ENCODE measurements at regions not wholly inside any gene's neighbourhood (a gene's known extent, or its start where the extent isn't known, plus 50 kb on each side); places are given as distances from the start of the nearest gene placed in this dataset.
A peak's percentile ranks its signal among the peaks of the same experiment; 100 is the strongest.

GRCh38 chr6:15026832-15027231 lies 219.0 kb upstream of the JARID2 start (continued):
- peak; percentile 57; the same call in 1 of the 2 replicates for TF ChIP-seq HMG20A (CRISPR knock-in tag; IDR thresholded peaks at IDR 0.05; ENCODE audit: borderline replicate concordance)
- TF ChIP-seq KLF16 (CRISPR knock-in tag; IDR thresholded peaks at IDR 0.05): peak in 1 of 2 experiments; percentile 47; a peak in 1 of 4 replicates
- TF ChIP-seq, protein P1, sequence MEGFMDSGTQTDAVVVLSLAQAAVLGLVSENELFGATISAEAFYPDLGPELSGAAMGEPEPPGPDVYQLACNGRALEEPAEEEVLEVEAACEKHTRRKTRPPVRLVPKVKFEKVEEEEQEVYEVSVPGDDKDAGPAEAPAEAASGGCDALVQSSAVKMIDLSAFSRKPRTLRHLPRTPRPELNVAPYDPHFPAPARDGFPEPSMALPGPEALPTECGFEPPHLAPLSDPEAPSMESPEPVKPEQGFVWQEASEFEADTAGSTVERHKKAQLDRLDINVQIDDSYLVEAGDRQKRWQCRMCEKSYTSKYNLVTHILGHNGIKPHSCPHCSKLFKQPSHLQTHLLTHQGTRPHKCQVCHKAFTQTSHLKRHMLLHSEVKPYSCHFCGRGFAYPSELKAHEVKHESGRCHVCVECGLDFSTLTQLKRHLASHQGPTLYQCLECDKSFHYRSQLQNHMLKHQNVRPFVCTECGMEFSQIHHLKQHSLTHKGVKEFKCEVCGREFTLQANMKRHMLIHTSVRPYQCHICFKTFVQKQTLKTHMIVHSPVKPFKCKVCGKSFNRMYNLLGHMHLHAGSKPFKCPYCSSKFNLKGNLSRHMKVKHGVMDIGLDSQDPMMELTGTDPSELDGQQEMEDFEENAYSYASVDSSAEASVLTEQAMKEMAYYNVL (CRISPR knock-in tag; IDR thresholded peaks at IDR 0.05; ENCODE audit: borderline replicate concordance): peak; percentile 55; the same call in 1 of the 2 replicates
- TF ChIP-seq CBX5 (CRISPR knock-in tag; IDR thresholded peaks at IDR 0.05; ENCODE audit: borderline replicate concordance): peak; percentile 32; the same call in 1 of the 2 replicates
- no peak for TF ChIP-seq KDM6A (CRISPR knock-in tag; IDR thresholded peaks at IDR 0.05; ENCODE audit: low read depth)
- TF ChIP-seq, protein P2, sequence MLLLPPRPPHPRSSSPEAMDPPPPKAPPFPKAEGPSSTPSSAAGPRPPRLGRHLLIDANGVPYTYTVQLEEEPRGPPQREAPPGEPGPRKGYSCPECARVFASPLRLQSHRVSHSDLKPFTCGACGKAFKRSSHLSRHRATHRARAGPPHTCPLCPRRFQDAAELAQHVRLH (CRISPR knock-in tag; IDR thresholded peaks at IDR 0.05; ENCODE audit: borderline replicate concordance, low read depth): peak; percentile 28; the same call in 1 of the 2 replicates
- TF ChIP-seq ZNF644 (CRISPR knock-in tag; IDR thresholded peaks at IDR 0.05; ENCODE audit: low read depth): peak; percentile 70; the same call in 1 of the 2 replicates
- TF ChIP-seq PATZ1 (CRISPR knock-in tag; IDR thresholded peaks at IDR 0.05): no peak
- TF ChIP-seq POGZ (CRISPR knock-in tag; IDR thresholded peaks at IDR 0.05): peak; percentile 51; the same call in 1 of the 2 replicates
- TF ChIP-seq NR2F6 (IDR thresholded peaks at IDR 0.05): 0 out of 2 replicates have a peak, but pooled peaks have one; percentile 14
- no peak; the same call in 1 of the 2 replicates for TF ChIP-seq NR2F6 (CRISPR knock-in tag; IDR thresholded peaks at IDR 0.05)
- TF ChIP-seq AGO2 (optimal IDR thresholded peaks at IDR 0.05; ENCODE audit: low read depth, low read length): no peak
- no peak for TF ChIP-seq ZFX (CRISPR knock-in tag; IDR thresholded peaks at IDR 0.05; ENCODE audit: low read depth)
- peak; percentile 44 for TF ChIP-seq TEAD3 (CRISPR knock-in tag; optimal IDR thresholded peaks at IDR 0.05; ENCODE audit: borderline replicate concordance)
- no peak for TF ChIP-seq SOX6 (IDR thresholded peaks at IDR 0.05)
- 0 out of 2 replicates have a peak, but pooled peaks have one; percentile 58 for TF ChIP-seq SOX6 (CRISPR knock-in tag; IDR thresholded peaks at IDR 0.05)
- TF ChIP-seq EED (CRISPR knock-in tag; IDR thresholded peaks at IDR 0.05): no peak
- no peak for TF ChIP-seq ZNF766 (CRISPR knock-in tag; IDR thresholded peaks at IDR 0.05; ENCODE audit: borderline replicate concordance)
- no peak for TF ChIP-seq CC2D1A (CRISPR knock-in tag; IDR thresholded peaks at IDR 0.05)
- no peak for TF ChIP-seq CENPX (CRISPR knock-in tag; IDR thresholded peaks at IDR 0.05)
- TF ChIP-seq FOXK1 (CRISPR knock-in tag; IDR thresholded peaks at IDR 0.05; ENCODE audit: borderline replicate concordance, low read depth): peak; percentile 92
- TF ChIP-seq MLXIP (CRISPR knock-in tag; IDR thresholded peaks at IDR 0.05; ENCODE audit: borderline replicate concordance): no peak
- no peak; the same call in 1 of the 2 replicates for TF ChIP-seq FOSL2 (CRISPR knock-in tag; IDR thresholded peaks at IDR 0.05)
- no peak for TF ChIP-seq CBX2 (IDR thresholded peaks at IDR 0.05; ENCODE audit: low read depth, low read length)
- TF ChIP-seq CBX2 (CRISPR knock-in tag; IDR thresholded peaks at IDR 0.05; ENCODE audit: low read depth): no peak
- peak; percentile 51 for TF ChIP-seq FOXA1 (IDR thresholded peaks at IDR 0.05)
- peak; percentile 90 for TF ChIP-seq FOXA1 (CRISPR knock-in tag; IDR thresholded peaks at IDR 0.05)

Data from HepG2 (cell line).